K562 (cell line): ENCODE measurements at regions not wholly inside any gene's neighbourhood (a gene's known extent, or its start where the extent isn't known, plus 50 kb on each side); places are given as distances from the start of the nearest gene placed in this dataset.
A peak's percentile ranks its signal among the peaks of the same experiment; 100 is the strongest.

Source experiments
- ATF1 ChIP-seq, 2 experiments: fragments of 450-650 bp in 1 of 2; IDR thresholded peaks; 2 replicates each; pipeline ENCODE4 v1.6.1; 2016; ENCODE audit warnings: missing compliant biosample characterization in 1 of 2, missing genetic modification characterization in 1 of 2
- CC2D1A ChIP-seq: fragments of 450-650 bp; IDR thresholded peaks from 2 replicates; pipeline ENCODE4 v1.6.1; 2017; ENCODE audit warnings: mild to moderate bottlenecking
- CHCHD3 ChIP-seq: fragments of 250-450 bp; sonication (Bioruptor Pico); IDR thresholded peaks from 2 replicates; pipeline ENCODE4 v2.1.2; 2022; ENCODE audit warnings: mild to moderate bottlenecking
- ETS2 ChIP-seq: IDR thresholded peaks from 2 replicates; pipeline ENCODE4 v1.6.1; 2016; ENCODE audit warnings: borderline replicate concordance, missing genetic modification characterization, mild to moderate bottlenecking, moderate library complexity, missing compliant biosample characterization; ENCODE audit not compliant: poor library complexity, severe bottlenecking
- FOS ChIP-seq: IDR thresholded peaks from 3 replicates; pipeline ENCODE4 v1.6.1; 2011; ENCODE audit not compliant: insufficient read length; ENCODE audit errors: extremely low read depth
- IRF2 ChIP-seq: sonication (generic); formaldehyde crosslinking; IDR thresholded peaks from 2 replicates; pipeline ENCODE4 v1.8.1; 2022; ENCODE audit warnings: mild to moderate bottlenecking, missing genetic modification reagents
- JUNB ChIP-seq: fragments of 450-650 bp; formaldehyde crosslinking; conservative IDR thresholded peaks from 2 replicates; pipeline ENCODE4 v1.4.0; 2020; ENCODE audit warnings: mild to moderate bottlenecking
- MYC ChIP-seq, 2 experiments: fragments of 250-450 bp in 1 of 2; sonication (Bioruptor Pico) in 1 of 2; IDR thresholded peaks; 2 replicates each; pipeline versions ENCODE4 v1.5.1 to v1.6.1; 2012 to 2021; ENCODE audit warnings: low read depth in 2 of 2, borderline replicate concordance in 1 of 2, improper control_type of control experiment in 1 of 2, low read length in 1 of 2, mild to moderate bottlenecking in 1 of 2, moderate library complexity in 1 of 2
- NRF1 ChIP-seq, 2 experiments: fragments of 450-650 bp; IDR thresholded peaks in 1 of 2; conservative IDR thresholded peaks in 1 of 2; 2 replicates each; pipeline ENCODE4 v1.6.1; 2014; ENCODE audit warnings: mild to moderate bottlenecking in 2 of 2
- RBM15 ChIP-seq: fragments of 200-400 bp; formaldehyde crosslinking; IDR thresholded peaks from 2 replicates; pipeline ENCODE4 v1.6.1; 2018; ENCODE audit warnings: mild to moderate bottlenecking, low read length, moderate library complexity; ENCODE audit not compliant: insufficient read depth
- SLC30A9 ChIP-seq: fragments of 250-450 bp; sonication (Bioruptor Pico); IDR thresholded peaks from 2 replicates; pipeline ENCODE4 v1.8.0; 2022; ENCODE audit warnings: mild to moderate bottlenecking, moderate library complexity
- TAF1 ChIP-seq: IDR thresholded peaks from 2 replicates; pipeline ENCODE4 v1.6.1; 2011; ENCODE audit warnings: mild to moderate bottlenecking, low read length, moderate library complexity; ENCODE audit not compliant: insufficient read depth, control insufficient read depth, severe bottlenecking; ENCODE audit errors: extremely low read depth
- TOE1 ChIP-seq, 2 experiments: fragments of 450-650 bp in 1 of 2; sonication (generic) in 1 of 2; formaldehyde crosslinking in 1 of 2; IDR thresholded peaks; 2 replicates each; pipeline versions ENCODE4 v1.7.1 to v1.8.0; 2016 to 2022; ENCODE audit warnings: borderline replicate concordance in 2 of 2, mild to moderate bottlenecking in 2 of 2, antibody characterized with exemption in 1 of 2, inconsistent platforms in 1 of 2, low read depth in 1 of 2, missing genetic modification reagents in 1 of 2, moderate library complexity in 1 of 2
- ZBTB8A ChIP-seq: fragments of 450-650 bp; IDR thresholded peaks from 2 replicates; pipeline ENCODE4 v1.6.1; 2018; ENCODE audit warnings: mild to moderate bottlenecking, moderate library complexity; ENCODE audit not compliant: partially characterized antibody
- ZKSCAN3 ChIP-seq: fragments of 250-450 bp; sonication (Bioruptor Pico); IDR thresholded peaks from 2 replicates; pipeline ENCODE4 v1.4.0; 2020
- TF ChIP-seq, protein P1 (sequence below): fragments of 250-450 bp; sonication (Bioruptor Pico); IDR thresholded peaks from 2 replicates; pipeline ENCODE4 v1.9.0; 2021; ENCODE audit warnings: mild to moderate bottlenecking
- TF ChIP-seq, protein P2 (sequence below): fragments of 450-650 bp; IDR thresholded peaks from 2 replicates; pipeline ENCODE4 v1.6.1; 2017; ENCODE audit warnings: antibody characterized with exemption
- TF ChIP-seq, protein P3 (sequence below): IDR thresholded peaks from 3 replicates; pipeline ENCODE4 v1.6.1; 2011; ENCODE audit warnings: borderline replicate concordance, mild to moderate bottlenecking; ENCODE audit not compliant: insufficient read length, insufficient read depth
- TF ChIP-seq, protein P4 (sequence below): sonication (generic); formaldehyde crosslinking; IDR thresholded peaks from 2 replicates; pipeline ENCODE4 v1.8.0; 2022; ENCODE audit warnings: missing genetic modification reagents, mild to moderate bottlenecking, borderline replicate concordance
- TF ChIP-seq, protein P5 (sequence below): fragments of 450-650 bp; formaldehyde crosslinking; IDR thresholded peaks from 2 replicates; pipeline ENCODE4 v1.4.0; 2020; ENCODE audit warnings: mild to moderate bottlenecking

DNA sequence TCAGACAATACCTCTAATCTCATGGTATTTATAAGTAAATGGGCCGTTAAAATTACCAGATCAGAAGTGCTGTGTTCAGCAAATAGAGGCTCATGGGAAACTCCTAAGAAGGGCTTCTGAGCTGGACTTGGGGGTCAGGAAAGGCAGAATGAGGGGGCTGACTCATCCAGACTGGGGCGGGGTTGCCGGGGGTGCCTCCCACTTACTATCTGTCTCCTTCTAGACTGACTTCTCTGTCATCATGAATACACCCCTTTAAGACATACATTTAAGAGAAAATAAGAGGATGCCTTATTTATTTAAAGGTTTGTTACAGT lies 96.0 kb upstream of the ERRFI1 start (continued):
- TF ChIP-seq IRF2 (no peak), CC2D1A (no peak), ZBTB8A (no peak), ETS2 (tag) (no peak), JUNB (CRISPR knock-in tag) (no peak), TOE1 (IDR thresholded peaks at IDR 0.05; ENCODE audit: borderline replicate concordance) (no peak), TOE1 (CRISPR knock-in tag; IDR thresholded peaks at IDR 0.05; ENCODE audit: borderline replicate concordance, low read depth) (no peak), FOS (peak; percentile 2), ZKSCAN3 (CRISPR knock-in tag) (no peak), SLC30A9 (no peak), TAF1 (peak; percentile 9), MYC (IDR thresholded peaks at IDR 0.05; ENCODE audit: low read depth, low read length) (no peak), MYC (CRISPR knock-in tag; IDR thresholded peaks at IDR 0.05; ENCODE audit: borderline replicate concordance, low read depth) (no peak), CHCHD3 (CRISPR knock-in tag) (no peak), RBM15 (no peak), ATF1 (CRISPR knock-in tag; IDR thresholded peaks at IDR 0.05) (no peak), ATF1 (tag; IDR thresholded peaks at IDR 0.05) (no peak), NRF1 (conservative IDR thresholded peaks at IDR 0.05 in 1 of 2, IDR thresholded peaks at IDR 0.05 in 1 of 2) (no peak)
- TF ChIP-seq, protein P1, sequence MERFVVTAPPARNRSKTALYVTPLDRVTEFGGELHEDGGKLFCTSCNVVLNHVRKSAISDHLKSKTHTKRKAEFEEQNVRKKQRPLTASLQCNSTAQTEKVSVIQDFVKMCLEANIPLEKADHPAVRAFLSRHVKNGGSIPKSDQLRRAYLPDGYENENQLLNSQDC (CRISPR knock-in tag), result no peak
- TF ChIP-seq, protein P2, sequence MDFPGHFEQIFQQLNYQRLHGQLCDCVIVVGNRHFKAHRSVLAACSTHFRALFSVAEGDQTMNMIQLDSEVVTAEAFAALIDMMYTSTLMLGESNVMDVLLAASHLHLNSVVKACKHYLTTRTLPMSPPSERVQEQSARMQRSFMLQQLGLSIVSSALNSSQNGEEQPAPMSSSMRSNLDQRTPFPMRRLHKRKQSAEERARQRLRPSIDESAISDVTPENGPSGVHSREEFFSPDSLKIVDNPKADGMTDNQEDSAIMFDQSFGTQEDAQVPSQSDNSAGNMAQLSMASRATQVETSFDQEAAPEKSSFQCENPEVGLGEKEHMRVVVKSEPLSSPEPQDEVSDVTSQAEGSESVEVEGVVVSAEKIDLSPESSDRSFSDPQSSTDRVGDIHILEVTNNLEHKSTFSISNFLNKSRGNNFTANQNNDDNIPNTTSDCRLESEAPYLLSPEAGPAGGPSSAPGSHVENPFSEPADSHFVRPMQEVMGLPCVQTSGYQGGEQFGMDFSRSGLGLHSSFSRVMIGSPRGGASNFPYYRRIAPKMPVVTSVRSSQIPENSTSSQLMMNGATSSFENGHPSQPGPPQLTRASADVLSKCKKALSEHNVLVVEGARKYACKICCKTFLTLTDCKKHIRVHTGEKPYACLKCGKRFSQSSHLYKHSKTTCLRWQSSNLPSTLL, result no peak
- TF ChIP-seq, protein P3, sequence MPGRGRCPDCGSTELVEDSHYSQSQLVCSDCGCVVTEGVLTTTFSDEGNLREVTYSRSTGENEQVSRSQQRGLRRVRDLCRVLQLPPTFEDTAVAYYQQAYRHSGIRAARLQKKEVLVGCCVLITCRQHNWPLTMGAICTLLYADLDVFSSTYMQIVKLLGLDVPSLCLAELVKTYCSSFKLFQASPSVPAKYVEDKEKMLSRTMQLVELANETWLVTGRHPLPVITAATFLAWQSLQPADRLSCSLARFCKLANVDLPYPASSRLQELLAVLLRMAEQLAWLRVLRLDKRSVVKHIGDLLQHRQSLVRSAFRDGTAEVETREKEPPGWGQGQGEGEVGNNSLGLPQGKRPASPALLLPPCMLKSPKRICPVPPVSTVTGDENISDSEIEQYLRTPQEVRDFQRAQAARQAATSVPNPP, result no peak
- TF ChIP-seq, protein P4, sequence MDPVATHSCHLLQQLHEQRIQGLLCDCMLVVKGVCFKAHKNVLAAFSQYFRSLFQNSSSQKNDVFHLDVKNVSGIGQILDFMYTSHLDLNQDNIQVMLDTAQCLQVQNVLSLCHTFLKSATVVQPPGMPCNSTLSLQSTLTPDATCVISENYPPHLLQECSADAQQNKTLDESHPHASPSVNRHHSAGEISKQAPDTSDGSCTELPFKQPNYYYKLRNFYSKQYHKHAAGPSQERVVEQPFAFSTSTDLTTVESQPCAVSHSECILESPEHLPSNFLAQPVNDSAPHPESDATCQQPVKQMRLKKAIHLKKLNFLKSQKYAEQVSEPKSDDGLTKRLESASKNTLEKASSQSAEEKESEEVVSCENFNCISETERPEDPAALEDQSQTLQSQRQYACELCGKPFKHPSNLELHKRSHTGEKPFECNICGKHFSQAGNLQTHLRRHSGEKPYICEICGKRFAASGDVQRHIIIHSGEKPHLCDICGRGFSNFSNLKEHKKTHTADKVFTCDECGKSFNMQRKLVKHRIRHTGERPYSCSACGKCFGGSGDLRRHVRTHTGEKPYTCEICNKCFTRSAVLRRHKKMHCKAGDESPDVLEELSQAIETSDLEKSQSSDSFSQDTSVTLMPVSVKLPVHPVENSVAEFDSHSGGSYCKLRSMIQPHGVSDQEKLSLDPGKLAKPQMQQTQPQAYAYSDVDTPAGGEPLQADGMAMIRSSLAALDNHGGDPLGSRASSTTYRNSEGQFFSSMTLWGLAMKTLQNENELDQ (CRISPR knock-in tag), result no peak
- TF ChIP-seq, protein P5, sequence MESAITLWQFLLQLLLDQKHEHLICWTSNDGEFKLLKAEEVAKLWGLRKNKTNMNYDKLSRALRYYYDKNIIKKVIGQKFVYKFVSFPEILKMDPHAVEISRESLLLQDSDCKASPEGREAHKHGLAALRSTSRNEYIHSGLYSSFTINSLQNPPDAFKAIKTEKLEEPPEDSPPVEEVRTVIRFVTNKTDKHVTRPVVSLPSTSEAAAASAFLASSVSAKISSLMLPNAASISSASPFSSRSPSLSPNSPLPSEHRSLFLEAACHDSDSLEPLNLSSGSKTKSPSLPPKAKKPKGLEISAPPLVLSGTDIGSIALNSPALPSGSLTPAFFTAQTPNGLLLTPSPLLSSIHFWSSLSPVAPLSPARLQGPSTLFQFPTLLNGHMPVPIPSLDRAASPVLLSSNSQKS (CRISPR knock-in tag), result no peak
